Mesendoderm (in vitro differentiated cells): ENCODE measurements at regions not wholly inside any gene's neighbourhood (a gene's known extent, or its start where the extent isn't known, plus 50 kb on each side); places are given as distances from the start of the nearest gene placed in this dataset.

Experiments
- DNase-seq: peaks from one replicate; pipeline ENCODE4 v3.0.0; 2013
- H2AK5ac ChIP-seq: 2 replicates; pipeline ENCODE4 v1.6.1; 2013; ENCODE audit warnings: low read length, inconsistent platforms
- H2BK120ac ChIP-seq: 2 replicates; pipeline ENCODE4 v1.6.1; 2013; ENCODE audit warnings: low read depth, mild to moderate bottlenecking, low read length, moderate library complexity, mixed read lengths
- H2BK15ac ChIP-seq: replicated peaks from 2 replicates; pipeline ENCODE4 v1.6.1; 2013; ENCODE audit warnings: low read depth, mild to moderate bottlenecking, moderate library complexity
- H2BK5ac ChIP-seq: 2 replicates; pipeline ENCODE4 v1.6.1; 2013; ENCODE audit warnings: low read length, inconsistent platforms
- H3K18ac ChIP-seq: 2 replicates; pipeline ENCODE4 v1.6.1; 2013; ENCODE audit warnings: mild to moderate bottlenecking, low read length, mixed read lengths
- H3K23ac ChIP-seq: one replicate; pipeline ENCODE4 v1.6.1; 2013; ENCODE audit warnings: low read length
- H3K27ac ChIP-seq: 2 replicates; pipeline ENCODE4 v1.5.1; 2013; ENCODE audit warnings: low read depth, mild to moderate bottlenecking, inconsistent platforms, low read length, moderate library complexity
- H3K27me3 ChIP-seq: 2 replicates; pipeline ENCODE4 v1.6.1; 2013; ENCODE audit warnings: low read length, control low read depth, mild to moderate bottlenecking, inconsistent platforms; ENCODE audit not compliant: insufficient read depth, poor library complexity
- H3K36me3 ChIP-seq: 2 replicates; pipeline ENCODE4 v1.6.1; 2013; ENCODE audit warnings: low read length, inconsistent platforms; ENCODE audit not compliant: control insufficient read depth, insufficient read depth
- H3K4ac ChIP-seq: one replicate; pipeline ENCODE4 v1.6.1; 2013; ENCODE audit warnings: low read depth, mild to moderate bottlenecking, low read length, moderate library complexity
- H3K4me1 ChIP-seq: 2 replicates; pipeline ENCODE4 v1.6.1; 2013; ENCODE audit warnings: low read depth, low read length, inconsistent platforms; ENCODE audit not compliant: control insufficient read depth
- H3K4me2 ChIP-seq: 2 replicates; pipeline ENCODE4 v1.6.1; 2013; ENCODE audit warnings: low read length
- H3K4me3 ChIP-seq: 2 replicates; pipeline ENCODE4 v1.5.1; 2013; ENCODE audit warnings: mild to moderate bottlenecking, low read length
- H3K56ac ChIP-seq: one replicate; pipeline ENCODE4 v1.6.1; 2013; ENCODE audit warnings: low read length
- H3K79me1 ChIP-seq: 2 replicates; pipeline ENCODE4 v1.6.1; 2013; ENCODE audit warnings: low read length, inconsistent platforms
- H3K79me2 ChIP-seq: 2 replicates; pipeline ENCODE4 v1.6.1; 2013; ENCODE audit warnings: mild to moderate bottlenecking, low read length; ENCODE audit not compliant: control insufficient read depth, insufficient read depth
- H3K9ac ChIP-seq: 2 replicates; pipeline ENCODE4 v1.6.1; 2013; ENCODE audit warnings: low read length, inconsistent platforms
- H4K5ac ChIP-seq: one replicate; pipeline ENCODE4 v1.6.1; 2013; ENCODE audit warnings: low read length
- H4K8ac ChIP-seq: one replicate; pipeline ENCODE4 v1.6.1; 2013; ENCODE audit warnings: low read depth, mild to moderate bottlenecking, control low read depth, low read length, moderate library complexity
- WGBS: extraction: QIAGEN DNeasy Blood & Tissue Kit; methylation state at CpG from one replicate; pipeline ENCODE4 v1.1.7; 2013; ENCODE audit warnings: low lambda C conversion rate, missing lambda C conversion rate; ENCODE audit not compliant: insufficient coverage; ENCODE audit errors: extremely low coverage; 5-methylcytosine and 5-hydroxymethylcytosine counted together

DNA sequence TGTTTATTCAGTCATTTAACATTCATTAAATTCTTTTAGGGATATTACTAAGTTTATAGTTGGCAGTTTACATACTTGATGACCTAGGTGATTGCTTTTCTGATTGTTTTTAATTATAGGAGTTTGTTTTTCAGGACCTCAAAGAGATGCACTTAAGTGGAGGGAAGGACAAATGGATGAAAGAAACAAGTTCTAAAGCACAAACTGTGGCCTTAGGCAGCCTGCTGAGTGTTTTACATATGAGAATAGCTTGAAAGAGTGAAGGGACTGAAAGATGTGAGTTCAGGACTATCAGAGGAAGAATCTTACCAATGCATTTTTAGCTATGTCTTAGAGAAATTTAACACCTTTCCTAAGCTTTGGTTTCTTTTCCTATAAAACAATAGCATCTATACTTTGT lies 402.6 kb downstream of the KLF12 start:
- Histone ChIP-seq H3K56ac (no peak overlapping the region), H3K27me3 (no peaks in the 10 kb centered on the region), H3K4ac (no peak overlapping the region), H3K79me2 (no peaks in the 10 kb centered on the region), H2BK120ac (no peak overlapping the region), H2AK5ac (no peak overlapping the region), H4K5ac (no peak overlapping the region), H3K9ac (no peak overlapping the region), H3K79me1 (no peaks in the 10 kb centered on the region), H3K27ac (no peak overlapping the region), H3K23ac (no peak overlapping the region), H3K4me1 (peaks cover 2% of the 10 kb centered on the region), H3K18ac (no peak overlapping the region), H3K4me2 (no peak overlapping the region), H4K8ac (no peak overlapping the region), H2BK15ac (no peak overlapping the region), H2BK5ac (no peak overlapping the region), H3K4me3 (no peak overlapping the region), H3K36me3 (no peaks in the 10 kb centered on the region)
- peak; percentile 47 for DNase-seq

DNA sequence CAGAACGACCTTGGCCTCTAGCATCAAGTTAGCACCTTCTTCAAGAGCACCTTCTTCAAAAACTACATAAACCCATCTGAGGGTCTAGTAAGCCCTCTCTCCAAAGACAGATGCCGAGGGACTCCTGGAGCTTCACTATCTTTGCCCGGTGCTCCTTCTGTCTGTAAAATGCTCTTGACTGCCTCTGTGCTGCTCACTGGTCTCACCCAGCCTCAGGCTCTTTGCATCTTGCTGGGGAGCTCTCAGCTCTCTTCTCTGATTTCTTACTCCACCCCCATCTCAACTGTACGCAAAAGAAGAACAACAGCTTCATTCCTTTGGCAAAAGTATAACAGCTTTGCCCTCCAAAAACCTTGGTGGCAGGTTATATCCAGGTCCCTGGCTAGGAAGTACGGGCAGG lies 404.2 kb downstream of the KLF12 start:
- no peak overlapping the region for H4K8ac ChIP-seq
- peak overlapping the region; percentile 40 for H3K18ac ChIP-seq
- H3K79me2 ChIP-seq = no peaks in the 10 kb centered on the region
- H3K4me3 ChIP-seq = no peak overlapping the region
- no peaks in the 10 kb centered on the region for H3K27me3 ChIP-seq
- no peak overlapping the region for H3K9ac ChIP-seq
- no peaks in the 10 kb centered on the region for H3K36me3 ChIP-seq
- H3K56ac ChIP-seq = no peak overlapping the region
- H3K4me2 ChIP-seq = no peak overlapping the region
- no CpG with 5 or more reads among the region's 5 CpGs for WGBS
- no peak overlapping the region for H2AK5ac ChIP-seq
- DNase-seq = peak; percentile 16
- H2BK5ac ChIP-seq = no peak overlapping the region
- no peak overlapping the region for H2BK120ac ChIP-seq
- no peak overlapping the region for H2BK15ac ChIP-seq
- H3K4me1 ChIP-seq = peaks cover 2% of the 10 kb centered on the region
- H3K23ac ChIP-seq = no peak overlapping the region
- H3K79me1 ChIP-seq = no peaks in the 10 kb centered on the region
- H4K5ac ChIP-seq = no peak overlapping the region
- H3K27ac ChIP-seq = no peak overlapping the region
- H3K4ac ChIP-seq = no peak overlapping the region

DNA sequence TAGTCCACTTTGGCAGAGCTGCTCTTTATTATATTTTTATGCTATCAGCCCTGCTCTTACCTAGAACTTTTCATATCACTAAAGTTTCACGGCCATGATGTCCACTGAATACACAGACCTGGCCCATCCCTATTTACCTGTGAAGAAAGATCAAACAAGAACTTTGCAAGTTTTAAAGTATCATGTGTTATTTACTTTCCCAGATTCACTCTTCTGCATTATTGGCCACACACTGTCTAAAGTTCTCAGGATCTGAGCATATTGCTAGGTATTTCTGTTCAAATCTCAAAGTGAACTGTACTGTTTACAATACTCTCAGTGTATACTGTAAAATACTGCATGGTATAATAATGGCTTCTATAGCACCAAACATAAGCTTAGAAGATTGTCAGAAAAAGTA lies 405.2 kb downstream of the KLF12 start:
- Histone ChIP-seq H3K36me3 (no peaks in the 10 kb centered on the region), H3K9ac (no peak overlapping the region), H3K18ac (no peak overlapping the region), H3K56ac (no peak overlapping the region), H3K4me1 (peaks cover 2% of the 10 kb centered on the region), H3K23ac (no peak overlapping the region), H3K27ac (no peak overlapping the region), H3K79me1 (no peaks in the 10 kb centered on the region), H3K4me2 (no peak overlapping the region), H2BK15ac (no peak overlapping the region), H3K4ac (no peak overlapping the region), H3K27me3 (no peaks in the 10 kb centered on the region), H2BK5ac (no peak overlapping the region), H4K8ac (no peak overlapping the region), H3K79me2 (no peaks in the 10 kb centered on the region), H3K4me3 (no peak overlapping the region), H4K5ac (no peak overlapping the region), H2AK5ac (no peak overlapping the region), H2BK120ac (no peak overlapping the region)
- WGBS = no CpG with 5 or more reads among the region's 1 CpG
- DNase-seq = no peak

DNA sequence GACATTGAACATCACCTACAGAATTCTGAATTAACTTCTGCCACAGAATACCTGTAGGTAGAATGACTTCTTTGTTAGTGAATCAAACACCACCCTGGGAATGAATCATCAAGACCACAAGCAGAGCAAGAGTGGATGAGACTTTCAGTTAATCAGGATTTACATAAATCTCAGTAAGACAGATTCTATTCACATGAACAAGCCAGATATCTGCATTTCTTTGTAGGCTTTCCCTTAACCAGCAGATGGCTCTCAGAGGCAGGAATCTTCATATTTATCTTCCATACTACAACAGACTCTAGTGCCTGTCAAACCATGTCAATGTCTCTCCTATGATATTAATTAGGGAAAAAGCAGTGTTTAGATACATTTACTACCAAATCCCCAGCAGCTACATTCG lies 412.1 kb downstream of the KLF12 start:
- peak; percentile 63 for DNase-seq

GRCh38 chr13:73721571-73721970 lies 412.6 kb downstream of the KLF12 start:
- Histone ChIP-seq H2BK15ac (no peak overlapping the region), H4K8ac (no peak overlapping the region), H3K4me3 (no peak overlapping the region), H3K79me1 (no peaks in the 10 kb centered on the region), H3K4me2 (no peak overlapping the region), H3K4ac (no peak overlapping the region), H3K23ac (no peak overlapping the region), H2BK120ac (no peak overlapping the region), H2BK5ac (no peak overlapping the region), H2AK5ac (no peak overlapping the region), H3K4me1 (no peaks in the 10 kb centered on the region), H3K27ac (no peak overlapping the region), H3K18ac (no peak overlapping the region), H3K27me3 (no peaks in the 10 kb centered on the region), H3K9ac (no peak overlapping the region), H3K56ac (no peak overlapping the region), H4K5ac (no peak overlapping the region), H3K79me2 (no peaks in the 10 kb centered on the region), H3K36me3 (no peaks in the 10 kb centered on the region)
- no peak for DNase-seq
- no CpG with 5 or more reads among the region's 4 CpGs for WGBS

More for the DNA sequence above, 412.1 kb downstream of the KLF12 start:
- Histone ChIP-seq H3K4ac (no peak overlapping the region), H3K18ac (no peak overlapping the region), H2BK120ac (no peak overlapping the region), H2BK15ac (no peak overlapping the region), H3K27me3 (no peaks in the 10 kb centered on the region), H3K4me1 (no peaks in the 10 kb centered on the region), H4K5ac (no peak overlapping the region), H3K36me3 (no peaks in the 10 kb centered on the region), H3K23ac (no peak overlapping the region), H3K56ac (no peak overlapping the region), H3K79me1 (no peaks in the 10 kb centered on the region), H3K27ac (no peak overlapping the region), H2AK5ac (no peak overlapping the region), H3K9ac (no peak overlapping the region), H2BK5ac (no peak overlapping the region), H4K8ac (no peak overlapping the region), H3K79me2 (no peaks in the 10 kb centered on the region), H3K4me3 (no peak overlapping the region), H3K4me2 (no peak overlapping the region)
- no CpG with 5 or more reads among the region's 1 CpG for WGBS

- no peaks in the 10 kb centered on the region for H3K4me1 ChIP-seq
- no CpG with 5 or more reads among the region's 5 CpGs for WGBS
- no peak overlapping the region for H2BK15ac ChIP-seq
- H3K4ac ChIP-seq = no peak overlapping the region
- no peaks in the 10 kb centered on the region for H3K36me3 ChIP-seq
- no peak overlapping the region for H3K56ac ChIP-seq
- no peak overlapping the region for H3K23ac ChIP-seq
- no peak overlapping the region for H2BK120ac ChIP-seq
- H2BK5ac ChIP-seq = no peak overlapping the region
- H3K79me1 ChIP-seq = no peaks in the 10 kb centered on the region
- H4K5ac ChIP-seq = no peak overlapping the region
- no peak overlapping the region for H3K4me3 ChIP-seq
- H3K27me3 ChIP-seq = no peaks in the 10 kb centered on the region
- no peak for DNase-seq
- no peak overlapping the region for H3K18ac ChIP-seq
- no peak overlapping the region for H3K4me2 ChIP-seq
- no peaks in the 10 kb centered on the region for H3K79me2 ChIP-seq
- H4K8ac ChIP-seq = no peak overlapping the region
- no peak overlapping the region for H2AK5ac ChIP-seq
- H3K27ac ChIP-seq = no peak overlapping the region
- H3K9ac ChIP-seq = no peak overlapping the region
These were observed 413.9 kb downstream of the KLF12 start for GRCh38 chr13:73720216-73720840.
